Glutamatergic neuron (in vitro differentiated cells): ENCODE measurements at regions not wholly inside any gene's neighbourhood (a gene's known extent, or its start where the extent isn't known, plus 50 kb on each side); places are given as distances from the start of the nearest gene placed in this dataset.

ENCODE experiments used
- DNase-seq: peaks from one replicate; pipeline ENCODE4 v3.0.0; 2022
- H3K27ac Mint-ChIP-seq: one replicate; pipeline ENCODE4 v1.8.0; 2020; ENCODE audit warnings: mild to moderate bottlenecking, mixed read lengths, inconsistent platforms; ENCODE audit not compliant: unreplicated experiment
- H3K27me3 Mint-ChIP-seq: one replicate; pipeline ENCODE4 v1.8.0; 2020; ENCODE audit warnings: mild to moderate bottlenecking, moderate library complexity, mixed read lengths, inconsistent platforms; ENCODE audit not compliant: unreplicated experiment
- H3K36me3 Mint-ChIP-seq: one replicate; pipeline ENCODE4 v1.8.0; 2020; ENCODE audit warnings: mild to moderate bottlenecking, mixed read lengths, inconsistent platforms; ENCODE audit not compliant: unreplicated experiment
- H3K4me1 Mint-ChIP-seq: one replicate; pipeline ENCODE4 v1.8.0; 2020; ENCODE audit warnings: mild to moderate bottlenecking, low read depth, mixed read lengths, inconsistent platforms; ENCODE audit not compliant: unreplicated experiment
- H3K4me3 Mint-ChIP-seq: one replicate; pipeline ENCODE4 v1.8.0; 2020; ENCODE audit warnings: mild to moderate bottlenecking, mixed read lengths, inconsistent platforms; ENCODE audit not compliant: unreplicated experiment
- H3K9me3 Mint-ChIP-seq: one replicate; pipeline ENCODE4 v1.8.0; 2020; ENCODE audit warnings: mild to moderate bottlenecking, moderate library complexity, mixed read lengths, inconsistent platforms; ENCODE audit not compliant: unreplicated experiment
- TF ChIP-seq, protein P1 (sequence below): fragments of 200-600 bp; sonication (generic); IDR thresholded peaks from one replicate; pipeline ENCODE4 v1.5.0; 2021; ENCODE audit not compliant: partially characterized antibody, unreplicated experiment

DNA sequence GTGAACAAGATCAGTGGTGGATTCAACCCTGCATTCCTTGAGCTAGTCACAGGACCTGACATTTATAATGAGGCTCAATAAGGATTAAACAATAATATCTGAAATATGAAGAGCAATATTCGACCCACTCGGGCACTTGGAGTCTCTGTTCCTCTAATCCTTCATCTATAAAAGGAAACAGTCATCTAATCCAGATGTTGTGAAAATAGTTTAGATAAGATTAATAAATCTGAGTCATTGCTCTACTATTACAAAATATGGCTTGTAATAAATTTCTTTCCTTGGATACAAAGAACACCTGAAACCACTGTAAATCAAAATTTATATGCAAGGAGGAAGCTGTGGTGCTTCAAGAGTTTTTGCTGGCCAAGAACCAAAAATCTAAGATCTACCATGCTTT lies 846.9 kb upstream of the ACVR2A start:
- no peaks in the 10 kb centered on the region for H3K36me3 Mint-ChIP-seq
- DNase-seq: no peak
- no peak overlapping the region for H3K4me3 Mint-ChIP-seq
- H3K4me1 Mint-ChIP-seq: peaks cover 19% of the 10 kb centered on the region
- no peaks in the 10 kb centered on the region for H3K9me3 Mint-ChIP-seq
- TF ChIP-seq, protein P1, sequence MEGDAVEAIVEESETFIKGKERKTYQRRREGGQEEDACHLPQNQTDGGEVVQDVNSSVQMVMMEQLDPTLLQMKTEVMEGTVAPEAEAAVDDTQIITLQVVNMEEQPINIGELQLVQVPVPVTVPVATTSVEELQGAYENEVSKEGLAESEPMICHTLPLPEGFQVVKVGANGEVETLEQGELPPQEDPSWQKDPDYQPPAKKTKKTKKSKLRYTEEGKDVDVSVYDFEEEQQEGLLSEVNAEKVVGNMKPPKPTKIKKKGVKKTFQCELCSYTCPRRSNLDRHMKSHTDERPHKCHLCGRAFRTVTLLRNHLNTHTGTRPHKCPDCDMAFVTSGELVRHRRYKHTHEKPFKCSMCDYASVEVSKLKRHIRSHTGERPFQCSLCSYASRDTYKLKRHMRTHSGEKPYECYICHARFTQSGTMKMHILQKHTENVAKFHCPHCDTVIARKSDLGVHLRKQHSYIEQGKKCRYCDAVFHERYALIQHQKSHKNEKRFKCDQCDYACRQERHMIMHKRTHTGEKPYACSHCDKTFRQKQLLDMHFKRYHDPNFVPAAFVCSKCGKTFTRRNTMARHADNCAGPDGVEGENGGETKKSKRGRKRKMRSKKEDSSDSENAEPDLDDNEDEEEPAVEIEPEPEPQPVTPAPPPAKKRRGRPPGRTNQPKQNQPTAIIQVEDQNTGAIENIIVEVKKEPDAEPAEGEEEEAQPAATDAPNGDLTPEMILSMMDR: no peak
- no peak overlapping the region for H3K27ac Mint-ChIP-seq
- peaks cover 4% of the 10 kb centered on the region for H3K27me3 Mint-ChIP-seq

DNA sequence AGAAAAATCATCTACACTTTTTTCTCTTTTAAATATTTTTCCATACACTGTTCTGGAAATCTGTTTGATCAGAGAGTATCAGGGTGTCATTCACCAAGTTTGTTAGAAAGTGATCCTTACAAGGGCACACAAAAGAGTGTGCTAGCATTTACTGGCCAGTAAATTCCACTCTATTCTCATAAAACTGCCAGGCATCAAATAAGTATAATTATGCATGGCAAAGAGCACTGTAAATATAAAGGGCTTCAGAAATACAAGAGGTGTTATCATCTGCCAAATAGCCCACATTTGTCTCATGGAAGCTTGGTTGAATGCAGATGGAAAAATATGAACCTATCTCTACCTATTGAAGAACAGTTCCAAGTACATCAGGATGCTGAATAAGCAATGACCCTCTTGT lies 847.3 kb upstream of the ACVR2A start:
- TF ChIP-seq, protein P1: no peak
- Mint-ChIP-seq H3K36me3 (no peaks in the 10 kb centered on the region), H3K4me1 (peaks cover 18% of the 10 kb centered on the region), H3K9me3 (no peaks in the 10 kb centered on the region), H3K4me3 (no peak overlapping the region), H3K27me3 (peaks cover 4% of the 10 kb centered on the region), H3K27ac (no peak overlapping the region)
- no peak for DNase-seq

DNA sequence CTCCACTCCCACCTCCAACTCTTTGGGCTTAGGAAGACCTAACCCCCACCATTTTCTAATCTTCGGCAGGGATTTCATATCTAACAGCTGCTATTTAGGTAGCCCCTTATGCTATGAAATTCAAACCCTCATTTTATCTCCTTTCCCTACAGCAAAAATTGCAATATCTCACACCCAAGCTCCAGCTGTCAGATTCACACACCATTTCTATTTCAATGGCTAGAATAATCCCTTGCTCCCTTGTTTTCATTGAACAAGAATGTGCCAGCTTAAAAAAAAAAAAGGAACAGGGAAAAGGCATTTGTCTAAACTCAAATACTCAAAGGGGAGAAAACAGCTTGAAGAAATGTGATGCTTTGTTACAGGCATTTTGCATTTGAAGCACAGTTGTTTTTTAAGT lies 850.6 kb upstream of the ACVR2A start:
- Mint-ChIP-seq H3K36me3 (no peaks in the 10 kb centered on the region), H3K9me3 (no peaks in the 10 kb centered on the region), H3K4me3 (peak overlapping the region; percentile 8), H3K27me3 (no peaks in the 10 kb centered on the region), H3K27ac (no peak overlapping the region), H3K4me1 (peaks cover 12% of the 10 kb centered on the region)
- no peak for DNase-seq
- TF ChIP-seq, protein P1: no peak

DNA sequence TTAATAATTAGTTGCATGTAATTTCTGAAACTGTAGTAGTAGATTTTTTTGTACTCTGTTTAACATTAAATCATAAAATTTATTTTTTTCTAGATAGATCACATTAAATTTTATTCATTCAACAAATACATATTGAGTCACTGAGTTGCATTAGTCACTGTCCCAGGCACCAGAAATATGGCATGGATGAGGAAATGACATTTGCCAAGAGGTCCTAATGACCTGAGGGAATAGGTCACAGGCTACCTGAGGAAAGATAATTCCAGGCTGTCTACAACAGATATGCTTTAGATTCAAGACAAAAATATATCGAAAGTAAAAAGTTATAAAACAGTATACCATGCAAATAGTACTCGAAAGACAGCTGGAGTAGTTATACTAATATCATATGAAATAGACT lies 852.4 kb upstream of the ACVR2A start:
- Mint-ChIP-seq H3K27ac (no peak overlapping the region), H3K4me3 (no peak overlapping the region), H3K9me3 (no peaks in the 10 kb centered on the region), H3K36me3 (no peaks in the 10 kb centered on the region), H3K4me1 (peaks cover 12% of the 10 kb centered on the region), H3K27me3 (no peaks in the 10 kb centered on the region)
- DNase-seq: no peak
- TF ChIP-seq, protein P1: no peak

DNA sequence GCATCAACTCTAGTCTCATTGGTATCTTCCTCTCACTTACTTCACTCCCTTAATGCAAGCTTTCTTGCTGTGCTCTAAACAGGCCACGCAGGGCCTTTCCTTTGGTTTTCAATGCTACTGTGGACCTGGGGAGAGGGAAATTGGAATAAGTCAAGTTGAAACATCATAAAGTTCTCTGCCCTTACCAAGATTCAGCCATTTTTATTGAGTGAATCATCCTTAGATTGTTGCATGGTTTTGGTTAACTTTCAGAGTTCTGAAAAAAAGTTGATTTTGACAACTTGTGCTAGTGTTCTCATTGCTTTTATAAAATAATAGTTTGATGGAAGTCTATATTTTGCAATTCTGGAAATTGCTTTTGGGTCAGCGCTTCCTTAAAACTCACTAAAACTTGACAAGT lies 852.8 kb upstream of the ACVR2A start:
- TF ChIP-seq, protein P1: no peak
- Mint-ChIP-seq H3K4me3 (no peak overlapping the region), H3K27me3 (no peaks in the 10 kb centered on the region), H3K9me3 (no peaks in the 10 kb centered on the region), H3K27ac (no peak overlapping the region), H3K36me3 (no peaks in the 10 kb centered on the region), H3K4me1 (peaks cover 12% of the 10 kb centered on the region)
- DNase-seq: no peak
